OCI-LY1 (cell line): ENCODE measurements at regions not wholly inside any gene's neighbourhood (a gene's known extent, or its start where the extent isn't known, plus 50 kb on each side); places are given as distances from the start of the nearest gene placed in this dataset.

Experiments
- CTCF ChIP-seq: fragments of 200-600 bp; sonication (generic), shearing (Covaris generic); IDR thresholded peaks from 2 replicates; pipeline ENCODE4 v1.5.1; 2017; ENCODE audit warnings: mild to moderate bottlenecking, antibody characterized with exemption, low read length, moderate library complexity, mixed read lengths
- EZH2 ChIP-seq: fragments of 200-600 bp; sonication (generic), shearing (Covaris generic); IDR thresholded peaks from 2 replicates; pipeline ENCODE4 v1.8.0; 2017; ENCODE audit warnings: borderline replicate concordance, mixed run types, mild to moderate bottlenecking, antibody characterized with exemption, low read length, moderate library complexity, mixed read lengths

DNA sequence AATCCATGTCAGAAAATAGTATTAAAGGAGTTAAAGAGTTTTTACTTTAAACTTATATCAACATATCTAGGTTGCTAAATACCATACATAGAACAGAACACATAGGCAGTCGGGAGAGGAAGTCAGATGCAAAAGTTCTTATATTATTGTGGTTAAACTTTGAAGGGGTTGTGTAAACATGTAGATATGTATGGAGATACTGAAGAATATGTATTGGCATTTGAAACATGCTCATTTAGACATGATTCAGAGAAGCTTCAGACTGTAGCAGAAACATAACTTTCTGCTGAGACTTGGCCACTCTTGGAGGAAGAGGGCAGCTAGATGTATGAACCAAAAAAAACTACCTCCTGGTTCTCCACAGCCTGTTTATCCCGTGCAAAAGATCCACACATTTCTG lies 103.5 kb upstream of the FERD3L start:
- TF ChIP-seq CTCF (no peak), EZH2 (no peak)
